ENCODE measurements at regions not wholly inside any gene's neighbourhood (a gene's known extent, or its start where the extent isn't known, plus 50 kb on each side); places are given as distances from the start of the nearest gene placed in this dataset.
"Not testable (repeated sequence)": the region's sequence is repeated elsewhere in the genome, so short reads cannot be mapped to it uniquely, and the experiment has no call there.

- Mint-ChIP-seq H3K27ac (no peak overlapping the region), H3K27me3 (peaks cover 20% of the 10 kb centered on the region), H3K4me3 (no peak overlapping the region), H3K4me1 (no peaks in the 10 kb centered on the region), H3K36me3 (ENCODE audit: low read depth) (no peaks in the 10 kb centered on the region)
- no peaks in the 10 kb centered on the region for H3K9me3 ChIP-seq (ENCODE audit: control insufficient read depth, low read length, poor library complexity, severe bottlenecking)
- ATAC-seq (no peak), DNase-seq (no peak)
Measured at GRCh38 chr2:23028106-23028505, 356.9 kb upstream of the KLHL29 start.

- H3K4me1 Mint-ChIP-seq: no peaks in the 10 kb centered on the region
- no peak for ATAC-seq
- H3K27me3 Mint-ChIP-seq: peaks cover 21% of the 10 kb centered on the region
- H3K36me3 Mint-ChIP-seq (ENCODE audit: low read depth): no peaks in the 10 kb centered on the region
- H3K4me3 Mint-ChIP-seq: no peak overlapping the region
- H3K27ac Mint-ChIP-seq: no peak overlapping the region
- no peaks in the 10 kb centered on the region for H3K9me3 ChIP-seq (ENCODE audit: control insufficient read depth, low read length, poor library complexity, severe bottlenecking)
- no peak for DNase-seq
Measured at GRCh38 chr2:23029111-23029510, 355.9 kb upstream of the KLHL29 start.

GRCh38 chr2:23029951-23030350, 355.0 kb upstream of the KLHL29 start:
- no peaks in the 10 kb centered on the region for H3K4me1 Mint-ChIP-seq
- ATAC-seq (no peak), DNase-seq (no peak)
- no peak overlapping the region for H3K4me3 Mint-ChIP-seq
- H3K27ac Mint-ChIP-seq: no peak overlapping the region
- no peaks in the 10 kb centered on the region for H3K36me3 Mint-ChIP-seq (ENCODE audit: low read depth)
- no peaks in the 10 kb centered on the region for H3K9me3 ChIP-seq (ENCODE audit: control insufficient read depth, low read length, poor library complexity, severe bottlenecking)
- peaks cover 20% of the 10 kb centered on the region for H3K27me3 Mint-ChIP-seq

GRCh38 chr2:23034996-23035395, 350.0 kb upstream of the KLHL29 start:
- Mint-ChIP-seq H3K4me3 (no peak overlapping the region), H3K36me3 (ENCODE audit: low read depth) (no peaks in the 10 kb centered on the region), H3K4me1 (no peaks in the 10 kb centered on the region), H3K27ac (no peak overlapping the region), H3K27me3 (peaks cover 4% of the 10 kb centered on the region)
- no peak for ATAC-seq
- H3K9me3 ChIP-seq (ENCODE audit: control insufficient read depth, low read length, poor library complexity, severe bottlenecking): no peaks in the 10 kb centered on the region
- DNase-seq: no peak

GRCh38 chr2:23036629-23037028, 348.4 kb upstream of the KLHL29 start:
- H3K9me3 ChIP-seq (ENCODE audit: control insufficient read depth, low read length, poor library complexity, severe bottlenecking): no peaks in the 10 kb centered on the region
- Mint-ChIP-seq H3K4me3 (no peak overlapping the region), H3K27ac (no peak overlapping the region), H3K4me1 (no peaks in the 10 kb centered on the region), H3K27me3 (peaks cover 8% of the 10 kb centered on the region), H3K36me3 (ENCODE audit: low read depth) (no peaks in the 10 kb centered on the region)
- no peak for DNase-seq
- no peak for ATAC-seq

- Mint-ChIP-seq H3K36me3 (ENCODE audit: low read depth) (no peaks in the 10 kb centered on the region), H3K27ac (no peak overlapping the region), H3K27me3 (peaks cover 12% of the 10 kb centered on the region), H3K4me3 (no peak overlapping the region), H3K4me1 (no peaks in the 10 kb centered on the region)
- DNase-seq: no peak
- H3K9me3 ChIP-seq (ENCODE audit: control insufficient read depth, low read length, poor library complexity, severe bottlenecking): no peaks in the 10 kb centered on the region
- ATAC-seq: no peak
Measured at GRCh38 chr2:23037596-23037995, 347.4 kb upstream of the KLHL29 start.

GRCh38 chr2:23041443-23041842, 343.5 kb upstream of the KLHL29 start:
- peaks cover 12% of the 10 kb centered on the region for H3K27me3 Mint-ChIP-seq
- no peaks in the 10 kb centered on the region for H3K9me3 ChIP-seq (ENCODE audit: control insufficient read depth, low read length, poor library complexity, severe bottlenecking)
- no peaks in the 10 kb centered on the region for H3K4me1 Mint-ChIP-seq
- ATAC-seq (no peak), DNase-seq (no peak)
- H3K36me3 Mint-ChIP-seq (ENCODE audit: low read depth): no peaks in the 10 kb centered on the region
- no peak overlapping the region for H3K4me3 Mint-ChIP-seq
- no peak overlapping the region for H3K27ac Mint-ChIP-seq

- no peaks in the 10 kb centered on the region for H3K4me1 Mint-ChIP-seq
- no peak for DNase-seq
- H3K36me3 Mint-ChIP-seq (ENCODE audit: low read depth): no peaks in the 10 kb centered on the region
- H3K4me3 Mint-ChIP-seq: no peak overlapping the region
- no peak overlapping the region for H3K27ac Mint-ChIP-seq
- H3K9me3 ChIP-seq (ENCODE audit: control insufficient read depth, low read length, poor library complexity, severe bottlenecking): no peaks in the 10 kb centered on the region
- no peak for ATAC-seq
- H3K27me3 Mint-ChIP-seq: peaks cover 12% of the 10 kb centered on the region
Measured at GRCh38 chr2:23042216-23042906, 342.6 kb upstream of the KLHL29 start.

- DNase-seq: no peak
- no peaks in the 10 kb centered on the region for H3K27me3 Mint-ChIP-seq
- no peak overlapping the region for H3K4me3 Mint-ChIP-seq
- H3K27ac Mint-ChIP-seq: no peak overlapping the region
- ATAC-seq: no peak
- no peaks in the 10 kb centered on the region for H3K4me1 Mint-ChIP-seq
- H3K9me3 ChIP-seq (ENCODE audit: control insufficient read depth, low read length, poor library complexity, severe bottlenecking): no peaks in the 10 kb centered on the region
- H3K36me3 Mint-ChIP-seq (ENCODE audit: low read depth): peaks cover 2% of the 10 kb centered on the region
Measured at GRCh38 chr2:23050388-23050787, 334.6 kb upstream of the KLHL29 start.

GRCh38 chr2:23053601-23054000, 331.4 kb upstream of the KLHL29 start:
- no peak overlapping the region for H3K27ac Mint-ChIP-seq
- H3K27me3 Mint-ChIP-seq: no peaks in the 10 kb centered on the region
- DNase-seq (no peak), ATAC-seq (no peak)
- no peak overlapping the region for H3K4me3 Mint-ChIP-seq
- peaks cover 3% of the 10 kb centered on the region for H3K36me3 Mint-ChIP-seq (ENCODE audit: low read depth)
- H3K4me1 Mint-ChIP-seq: no peaks in the 10 kb centered on the region
- H3K9me3 ChIP-seq (ENCODE audit: control insufficient read depth, low read length, poor library complexity, severe bottlenecking): no peaks in the 10 kb centered on the region

- DNase-seq (no peak), ATAC-seq (no peak)
- H3K4me3 Mint-ChIP-seq: no peak overlapping the region
- no peak overlapping the region for H3K27ac Mint-ChIP-seq
- H3K9me3 ChIP-seq (ENCODE audit: control insufficient read depth, low read length, poor library complexity, severe bottlenecking): no peaks in the 10 kb centered on the region
- peaks cover 2% of the 10 kb centered on the region for H3K36me3 Mint-ChIP-seq (ENCODE audit: low read depth)
- H3K27me3 Mint-ChIP-seq: no peaks in the 10 kb centered on the region
- H3K4me1 Mint-ChIP-seq: no peaks in the 10 kb centered on the region
Measured at GRCh38 chr2:23055251-23055650, 329.7 kb upstream of the KLHL29 start.

- H3K4me1 Mint-ChIP-seq; ATAC-seq; H3K27me3 Mint-ChIP-seq; DNase-seq; H3K9me3 ChIP-seq (ENCODE audit: control insufficient read depth, low read length, poor library complexity, severe bottlenecking); H3K4me3 Mint-ChIP-seq; H3K27ac Mint-ChIP-seq; H3K36me3 Mint-ChIP-seq (ENCODE audit: low read depth): not testable (repeated sequence)
Measured at GRCh38 chr2:23056846-23057245, 328.1 kb upstream of the KLHL29 start.

GRCh38 chr2:23058435-23058834, 326.5 kb upstream of the KLHL29 start:
- DNase-seq (no peak), ATAC-seq (no peak)
- no peaks in the 10 kb centered on the region for H3K9me3 ChIP-seq (ENCODE audit: control insufficient read depth, low read length, poor library complexity, severe bottlenecking)
- no peak overlapping the region for H3K4me3 Mint-ChIP-seq
- H3K27me3 Mint-ChIP-seq: no peaks in the 10 kb centered on the region
- H3K36me3 Mint-ChIP-seq (ENCODE audit: low read depth): peaks cover 2% of the 10 kb centered on the region
- no peak overlapping the region for H3K27ac Mint-ChIP-seq
- no peaks in the 10 kb centered on the region for H3K4me1 Mint-ChIP-seq

- DNase-seq (no peak), ATAC-seq (no peak)
- H3K27me3 Mint-ChIP-seq: no peaks in the 10 kb centered on the region
- H3K27ac Mint-ChIP-seq: no peak overlapping the region
- no peaks in the 10 kb centered on the region for H3K4me1 Mint-ChIP-seq
- H3K4me3 Mint-ChIP-seq: no peak overlapping the region
- H3K36me3 Mint-ChIP-seq (ENCODE audit: low read depth): no peaks in the 10 kb centered on the region
- H3K9me3 ChIP-seq (ENCODE audit: control insufficient read depth, low read length, poor library complexity, severe bottlenecking): no peaks in the 10 kb centered on the region
Measured at GRCh38 chr2:23065210-23065609, 319.8 kb upstream of the KLHL29 start.
